Epidermal melanocyte (primary cell): ENCODE measurements at regions not wholly inside any gene's neighbourhood (a gene's known extent, or its start where the extent isn't known, plus 50 kb on each side); places are given as distances from the start of the nearest gene placed in this dataset.
"Not testable (repeated sequence)": the region's sequence is repeated elsewhere in the genome, so short reads cannot be mapped to it uniquely, and the experiment has no call there.

Experiments
- DNase-seq: peaks from one replicate; pipeline ENCODE4 v3.0.0; 2011; ENCODE audit warnings: low spot score; ENCODE audit not compliant: insufficient read length

GRCh38 chr5:57067597-57067924, 106.3 kb upstream of the GPBP1 start:
- no peak for DNase-seq

- no peak for DNase-seq
Measured at GRCh38 chr5:57069115-57069835, 104.6 kb upstream of the GPBP1 start.

- no peak for DNase-seq
Measured at GRCh38 chr5:57072218-57072892, 101.5 kb upstream of the GPBP1 start.

- DNase-seq, result peak; percentile 18
Measured at GRCh38 chr5:57082441-57083067, 91.3 kb upstream of the GPBP1 start.

- DNase-seq, result no peak
Measured at GRCh38 chr5:57085306-57086081, 88.4 kb upstream of the GPBP1 start.

GRCh38 chr5:57087947-57088346, 85.9 kb upstream of the GPBP1 start:
- not testable (repeated sequence) for DNase-seq

- no peak for DNase-seq
Measured at GRCh38 chr5:57094753-57095683, 78.8 kb upstream of the GPBP1 start.

DNA sequence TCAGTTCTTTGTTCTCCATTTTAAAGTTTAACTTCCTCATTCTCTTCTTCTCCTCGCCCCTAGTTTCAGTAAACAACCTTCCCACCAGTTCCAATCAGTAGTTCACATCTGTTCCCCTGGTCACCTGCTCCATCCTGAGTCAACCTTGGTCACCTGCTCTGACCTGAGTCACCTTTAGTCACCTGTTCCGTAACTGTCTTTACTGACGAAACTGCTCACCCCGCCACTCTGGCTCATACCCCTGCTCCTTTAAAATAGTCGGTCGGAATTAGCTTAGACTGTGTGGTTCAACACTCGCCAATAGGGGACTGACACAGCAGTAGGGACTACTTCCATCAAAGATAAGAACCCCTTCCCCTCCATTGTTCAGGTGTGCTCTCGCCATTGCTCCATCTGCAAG, 76.3 kb upstream of the GPBP1 start:
- DNase-seq, result no peak

DNA sequence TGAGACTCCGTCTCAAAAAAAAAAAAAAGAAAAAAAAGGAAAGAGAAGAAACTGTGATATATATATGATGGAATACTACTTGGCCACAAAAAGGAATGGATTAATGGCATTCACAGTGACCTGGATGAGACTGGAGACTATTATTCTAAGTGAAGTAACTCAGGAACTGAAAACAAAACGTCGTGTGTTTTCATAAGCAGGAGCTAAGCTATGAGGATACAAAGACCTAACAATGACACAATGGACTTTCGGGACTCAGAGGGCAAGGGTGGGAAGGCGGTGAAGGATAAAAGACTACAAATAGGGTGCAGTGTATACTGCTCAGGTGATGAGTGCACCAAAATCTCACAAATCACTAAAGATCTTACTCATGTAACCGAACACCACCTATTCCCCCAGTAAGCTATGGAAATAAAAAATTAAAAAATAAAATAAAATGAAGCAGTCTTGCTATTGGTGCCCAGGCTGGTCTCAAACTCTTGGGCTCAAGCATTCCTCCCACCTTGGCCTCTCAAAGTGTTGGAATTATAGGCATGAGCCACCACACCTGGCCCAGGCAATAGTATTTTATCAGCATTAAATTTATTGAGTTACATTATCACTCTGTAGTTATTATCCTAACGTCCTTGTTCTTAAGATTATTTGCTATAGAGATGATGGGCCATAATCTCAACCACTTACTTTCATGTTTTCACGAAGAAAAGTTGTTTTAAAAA, 71.5 kb upstream of the GPBP1 start:
- DNase-seq, result no peak

DNA sequence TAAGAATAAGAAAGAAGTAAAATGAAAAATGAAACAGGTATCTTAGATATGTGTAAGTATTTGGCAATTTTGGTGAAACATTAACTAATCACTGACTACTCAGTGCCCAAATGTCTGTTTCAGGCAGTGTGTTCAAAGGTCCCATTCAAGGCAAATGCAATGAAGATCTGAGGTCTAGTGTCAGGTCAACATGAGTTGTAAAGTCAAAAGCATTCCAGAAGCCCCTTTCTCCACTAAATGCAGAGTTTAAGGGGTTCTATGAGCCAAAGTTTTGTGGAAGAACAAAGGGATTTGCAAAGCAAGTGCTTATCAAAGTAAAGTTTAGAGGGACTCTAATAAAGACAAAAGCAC, 71.0 kb upstream of the GPBP1 start:
- no peak for DNase-seq

DNA sequence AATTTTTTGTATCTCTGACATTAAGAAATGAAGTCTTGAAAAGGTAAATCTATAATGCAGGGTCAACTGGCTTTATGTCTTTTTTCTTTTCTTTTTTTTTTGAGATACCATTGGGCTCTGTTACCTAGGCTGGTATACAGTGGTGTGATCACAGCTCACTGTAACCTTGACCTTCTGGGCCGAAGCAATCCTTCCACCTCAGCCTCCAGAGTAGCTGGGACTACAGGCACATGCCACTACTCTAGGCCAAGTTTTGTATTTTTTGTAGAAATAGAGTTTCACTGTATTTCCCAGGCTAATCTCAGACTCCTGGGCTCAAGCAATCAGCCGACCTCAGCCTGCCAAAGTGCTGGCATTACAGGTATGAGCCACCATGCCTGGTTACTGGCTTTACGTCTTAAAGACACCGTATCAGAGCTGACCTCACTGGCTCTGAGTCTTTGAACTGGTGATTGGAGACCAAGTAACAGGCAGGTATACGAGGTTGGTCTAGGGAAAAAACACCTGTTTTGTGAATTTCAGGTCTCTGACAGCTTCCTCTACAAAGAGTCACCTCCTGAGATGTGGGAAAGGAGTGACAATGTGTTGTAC, 70.4 kb upstream of the GPBP1 start:
- DNase-seq, result no peak

DNA sequence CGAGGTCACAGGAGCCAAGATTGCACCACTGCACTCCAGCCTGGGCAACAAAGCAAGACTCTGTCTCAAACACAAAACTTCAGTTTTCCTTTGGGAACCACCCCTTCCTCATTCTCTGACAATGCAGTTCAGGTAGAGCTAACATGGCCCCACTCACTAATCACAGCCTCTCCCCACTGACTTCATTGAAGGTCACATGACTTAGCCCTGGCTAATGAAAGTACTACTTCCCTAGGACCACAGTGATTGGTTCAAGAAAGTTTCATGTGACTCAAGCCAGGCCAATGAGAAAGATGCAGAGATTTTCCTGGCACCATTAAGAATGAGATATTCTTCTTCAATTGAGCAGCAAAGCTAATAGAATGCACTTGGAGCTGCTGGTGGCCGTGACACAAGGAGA, 67.2 kb upstream of the GPBP1 start:
- DNase-seq, result no peak

GRCh38 chr5:57111993-57112392, 61.9 kb upstream of the GPBP1 start:
- DNase-seq, result no peak

DNA sequence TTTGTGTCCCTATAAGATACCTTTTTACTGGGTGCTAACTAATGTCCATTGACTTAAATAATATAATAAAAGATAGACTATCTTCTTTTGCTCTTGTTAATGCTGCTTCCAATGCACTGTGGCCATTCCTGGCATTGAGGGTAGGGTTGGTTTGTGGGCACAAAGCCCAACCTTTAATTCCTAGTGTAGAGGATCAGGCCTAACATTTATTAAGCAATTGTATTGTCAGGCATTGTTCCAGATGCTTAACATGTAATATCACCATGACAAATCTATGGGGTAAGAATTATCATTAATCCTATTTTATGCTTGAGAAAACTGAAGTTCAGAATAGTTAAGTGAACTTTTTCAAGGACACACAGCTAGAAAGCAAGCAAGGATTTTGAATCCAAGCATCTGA, 60.4 kb upstream of the GPBP1 start:
- no peak for DNase-seq

- no peak for DNase-seq
Measured at GRCh38 chr5:57117596-57117995, 56.3 kb upstream of the GPBP1 start.

- DNase-seq, result no peak
Measured at GRCh38 chr5:57119031-57119430, 54.8 kb upstream of the GPBP1 start.

GRCh38 chr5:57124014-57124413, 49.8 kb upstream of the GPBP1 start:
- DNase-seq, result no peak
